ENCODE measurements at regions not wholly inside any gene's neighbourhood (a gene's known extent, or its start where the extent isn't known, plus 50 kb on each side); places are given as distances from the start of the nearest gene placed in this dataset.

- TF ChIP-seq EZH2 (IDR thresholded peaks at IDR 0.05; ENCODE audit: insufficient read depth, low read length) = no peak
- no peak for TF ChIP-seq CTCF (IDR thresholded peaks at IDR 0.05; ENCODE audit: insufficient read depth, low read depth, low read length)
These were observed 663.7 kb downstream of the METTL4 start for GRCh38 chr18:1907470-1908206.

All from astrocyte (in vitro differentiated cells and primary cell).